GM12891 (cell line): ENCODE measurements at regions not wholly inside any gene's neighbourhood (a gene's known extent, or its start where the extent isn't known, plus 50 kb on each side); places are given as distances from the start of the nearest gene placed in this dataset.

Experiments
- DNase-seq: peaks from one replicate; pipeline ENCODE4 v3.0.0; 2011; ENCODE audit warnings: low spot score; ENCODE audit not compliant: insufficient read length
- FAIRE-seq: peaks from 2 replicates; lab custom pipeline; 2011; peaks lifted over from hg19 to GRCh38; lab: Jason Lieb, UNC
- PAX5 ChIP-seq: IDR thresholded peaks from 2 replicates; pipeline ENCODE4 v1.6.1; 2011; ENCODE audit warnings: low read length, moderate library complexity, mild to moderate bottlenecking; ENCODE audit not compliant: insufficient read depth, severe bottlenecking
- POLR2A ChIP-seq: IDR thresholded peaks from 2 replicates; pipeline ENCODE4 v1.6.1; 2011; ENCODE audit warnings: low read depth, low read length, control low read depth
- POLR2AphosphoS5 ChIP-seq: IDR thresholded peaks from 2 replicates; pipeline ENCODE4 v1.6.1; 2011; ENCODE audit warnings: low read depth, low read length, control low read depth
- POU2F2 ChIP-seq: IDR thresholded peaks from 2 replicates; pipeline ENCODE4 v1.6.1; 2011; ENCODE audit warnings: low read depth, mild to moderate bottlenecking, control low read depth, low read length, moderate library complexity
- SPI1 ChIP-seq: IDR thresholded peaks from 2 replicates; pipeline ENCODE4 v1.6.1; 2011; ENCODE audit warnings: low read depth, low read length, control low read depth
- TAF1 ChIP-seq: IDR thresholded peaks from 2 replicates; pipeline ENCODE4 v1.6.1; 2011; ENCODE audit warnings: low read depth, low read length, control low read depth

DNA sequence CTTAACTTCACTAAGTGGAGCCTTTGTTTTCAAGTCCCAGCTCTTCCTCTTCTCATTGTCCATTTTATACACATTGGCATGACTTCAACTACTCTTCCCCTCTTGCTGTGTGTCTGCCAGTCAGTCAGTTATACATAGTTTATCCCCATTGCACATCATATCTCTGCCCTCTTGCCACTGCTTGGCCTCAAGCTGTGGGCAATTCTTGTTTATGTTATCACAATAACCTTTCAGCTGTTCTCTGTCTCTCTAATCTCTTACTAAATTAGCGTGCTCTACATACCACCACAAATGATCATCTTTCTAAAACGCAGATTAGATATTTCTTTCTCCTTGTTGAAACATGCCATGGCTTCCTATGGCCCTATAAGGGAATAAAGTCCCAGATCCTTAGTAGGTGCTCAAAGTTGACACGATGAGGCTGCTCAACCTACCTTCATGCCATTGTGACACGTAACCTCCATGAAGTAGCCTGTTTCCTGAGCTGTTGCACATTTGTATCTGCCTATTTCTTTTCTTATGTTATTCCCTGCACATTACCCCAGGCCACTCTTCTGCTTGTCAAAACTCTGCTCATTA lies 239.3 kb downstream of the GAS1 start:
- FAIRE-seq (no peak), DNase-seq (no peak)
- no peak for TF ChIP-seq SPI1
- no peak for TF ChIP-seq POLR2AphosphoS5
- TF ChIP-seq POU2F2, result no peak
- no peak for TF ChIP-seq PAX5
- TF ChIP-seq TAF1, result no peak
- no peak for TF ChIP-seq POLR2A

DNA sequence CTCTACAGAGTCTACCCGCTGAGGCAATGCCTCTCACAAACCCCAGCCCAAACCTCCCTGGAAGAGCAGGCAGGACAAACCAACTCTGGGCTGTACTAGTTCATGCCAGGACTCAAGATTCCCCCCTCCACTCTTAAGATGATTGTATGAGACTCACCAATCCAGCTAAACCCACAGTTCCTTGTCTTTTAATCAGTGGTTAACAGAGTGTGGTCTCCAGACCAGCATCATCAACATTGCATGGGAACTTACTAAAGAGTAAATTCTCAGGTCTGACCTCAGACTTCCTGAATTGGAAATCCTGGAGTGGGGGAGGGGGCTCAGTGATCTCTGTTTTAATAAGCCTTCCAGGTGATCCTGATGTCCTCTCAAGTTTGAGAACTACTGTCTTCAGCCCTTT lies 240.9 kb downstream of the GAS1 start:
- TF ChIP-seq POLR2A, result no peak
- DNase-seq (no peak), FAIRE-seq (no peak)

DNA sequence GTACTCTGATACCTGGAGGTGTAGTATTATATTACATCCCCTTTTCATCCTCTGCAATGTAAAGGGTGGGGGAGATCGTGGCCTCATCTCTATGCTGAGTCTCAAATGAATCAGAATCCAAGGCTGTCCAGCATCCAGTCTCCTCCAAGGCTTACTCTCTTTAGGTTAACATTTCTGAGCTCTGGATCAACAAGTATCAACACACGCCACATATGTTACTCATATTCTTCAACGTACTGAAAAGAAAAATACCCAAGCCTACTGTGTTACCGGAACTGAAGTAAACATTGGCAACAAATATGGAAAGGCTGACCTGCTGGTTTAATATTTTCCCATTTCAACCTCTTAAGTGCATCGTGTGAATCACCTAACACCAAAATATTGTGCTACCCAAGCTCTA lies 241.8 kb downstream of the GAS1 start:
- no peak for FAIRE-seq
- no peak for DNase-seq
- no peak for TF ChIP-seq POLR2A
- no peak for TF ChIP-seq SPI1
- no peak for TF ChIP-seq POU2F2
- no peak for TF ChIP-seq POLR2AphosphoS5
- TF ChIP-seq TAF1, result no peak
- no peak for TF ChIP-seq PAX5

DNA sequence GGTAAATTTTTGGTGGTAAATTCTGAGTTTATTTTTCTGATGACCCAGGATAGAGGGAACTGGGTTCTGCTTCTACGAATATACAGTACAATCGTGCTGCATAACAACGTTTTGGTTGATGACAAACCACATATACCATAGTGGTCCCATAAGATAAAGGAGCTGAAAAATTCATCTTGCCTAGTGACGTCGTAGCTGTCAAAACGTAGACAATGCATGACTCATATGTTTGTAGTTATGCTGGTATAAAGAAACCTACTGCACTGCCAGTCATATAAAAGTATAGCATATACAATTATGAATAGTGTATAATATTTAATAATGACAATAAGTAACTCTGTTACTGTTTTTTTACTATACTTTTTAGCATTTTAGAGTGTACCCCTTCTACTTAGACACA lies 244.0 kb downstream of the GAS1 start:
- DNase-seq, result no peak
- no peak for FAIRE-seq
- TF ChIP-seq TAF1 (no peak), SPI1 (no peak), POLR2AphosphoS5 (no peak), POLR2A (no peak), POU2F2 (no peak), PAX5 (no peak)

DNA sequence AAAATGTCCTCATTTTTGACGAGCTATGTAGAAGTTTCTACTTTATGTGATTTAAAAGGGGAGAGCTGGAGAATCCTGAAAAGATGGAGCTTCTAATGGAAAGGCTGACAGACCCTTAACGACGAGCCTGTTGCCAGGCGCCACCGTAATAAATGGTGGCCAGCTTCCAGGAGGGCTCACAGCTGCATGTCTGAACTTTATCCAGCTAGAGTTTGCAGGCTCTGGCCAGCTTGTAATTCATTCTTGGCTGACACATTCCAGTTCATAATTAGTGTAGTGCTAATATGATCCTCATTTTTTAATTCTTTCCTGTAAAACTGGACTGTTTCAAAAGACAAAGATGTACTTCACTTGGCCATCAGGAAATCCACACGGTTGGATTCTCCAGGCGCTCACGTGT lies 246.7 kb downstream of the GAS1 start:
- FAIRE-seq, result no peak
- no peak for TF ChIP-seq POU2F2
- no peak for TF ChIP-seq POLR2A
- DNase-seq, result no peak

DNA sequence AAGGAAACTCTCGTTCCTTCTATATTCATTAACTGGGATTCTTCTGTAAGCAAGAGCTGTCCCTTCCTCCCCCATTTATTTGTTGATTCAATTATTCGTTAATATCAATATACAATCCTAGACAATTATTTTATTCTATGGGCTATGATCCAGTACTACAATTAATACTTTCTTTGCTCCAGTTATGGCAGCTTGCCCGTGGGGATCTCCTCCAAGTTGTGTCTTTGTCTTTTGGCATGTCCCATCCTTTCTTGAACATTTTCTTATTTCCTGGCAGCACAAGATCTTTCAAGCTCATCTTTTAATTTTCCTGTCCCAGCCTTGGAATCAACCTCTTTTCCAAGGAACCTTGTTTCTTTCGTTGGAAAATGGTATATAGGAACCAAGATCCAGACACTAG lies 249.3 kb downstream of the GAS1 start:
- no peak for TF ChIP-seq POLR2A
- no peak for TF ChIP-seq POLR2AphosphoS5
- no peak for TF ChIP-seq POU2F2
- no peak for TF ChIP-seq TAF1
- TF ChIP-seq PAX5, result no peak
- no peak for TF ChIP-seq SPI1
- no peak for DNase-seq
- FAIRE-seq, result no peak

DNA sequence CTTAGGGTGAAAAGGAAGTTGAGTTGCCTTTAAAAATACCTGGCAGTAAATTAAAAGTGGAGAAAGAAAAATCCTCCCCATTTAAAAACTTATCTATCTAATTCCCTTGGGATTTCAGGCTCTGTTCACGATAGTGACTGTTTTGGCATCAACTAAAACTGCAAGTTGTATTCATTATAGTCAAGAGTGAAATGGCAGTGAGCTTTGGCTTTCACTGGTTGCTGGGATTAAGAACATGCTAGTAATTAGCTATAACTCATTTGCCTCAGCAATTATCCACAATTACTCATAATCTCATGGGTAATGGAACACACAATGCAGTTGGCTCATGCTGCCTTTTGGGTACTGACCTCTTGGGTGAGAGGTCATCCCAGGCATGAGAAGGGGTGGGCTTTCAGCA lies 250.1 kb downstream of the GAS1 start:
- TF ChIP-seq POU2F2 (no peak), POLR2AphosphoS5 (no peak), POLR2A (no peak), PAX5 (no peak), SPI1 (no peak), TAF1 (no peak)
- no peak for DNase-seq
- FAIRE-seq, result no peak

DNA sequence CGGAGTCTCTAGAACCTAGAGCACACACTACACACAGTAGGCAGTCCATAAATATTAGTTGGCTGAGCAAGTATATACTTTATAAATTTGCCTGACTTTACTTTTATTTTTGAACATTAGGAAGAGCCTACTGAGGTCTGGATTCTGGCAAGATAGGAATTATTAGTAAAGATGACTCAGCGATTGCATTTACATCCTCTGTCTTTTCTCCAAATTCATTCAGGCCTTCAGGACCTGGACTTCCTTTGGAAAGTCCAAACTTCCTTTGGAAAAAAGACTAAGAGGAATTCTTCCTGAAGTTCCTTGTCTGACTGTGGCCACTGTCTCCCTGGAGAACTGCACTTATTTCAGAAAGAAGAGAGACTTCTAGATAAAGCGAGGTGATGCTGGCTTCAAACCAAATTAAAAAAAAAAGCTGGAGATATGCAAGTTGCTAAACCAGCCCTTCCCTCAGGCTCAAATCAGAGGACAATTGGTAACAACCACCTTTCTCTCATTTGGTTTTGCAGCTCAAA lies 251.3 kb downstream of the GAS1 start:
- FAIRE-seq (no peak), DNase-seq (no peak)
- TF ChIP-seq PAX5 (no peak), TAF1 (no peak), POU2F2 (no peak), POLR2AphosphoS5 (no peak), POLR2A (no peak), SPI1 (no peak)

DNA sequence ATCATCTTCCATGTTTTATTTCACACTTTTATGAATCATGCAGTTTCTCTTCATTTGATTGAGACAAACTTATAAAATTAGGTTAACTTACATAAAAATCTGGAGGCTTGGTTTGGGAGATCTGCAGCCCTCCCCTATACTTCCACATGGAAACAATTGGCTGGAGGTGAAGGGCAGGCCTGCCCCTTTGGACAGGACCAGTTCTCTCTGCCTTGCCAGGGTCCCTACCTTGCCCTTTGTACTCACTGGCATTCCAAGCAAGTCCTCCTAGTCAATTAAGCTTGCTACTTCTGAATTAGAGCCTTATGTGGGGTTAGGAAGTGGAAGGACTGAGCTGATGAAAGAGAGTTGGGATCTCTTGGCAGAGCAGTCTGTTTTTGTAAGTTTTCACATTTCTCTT lies 257.3 kb downstream of the GAS1 start:
- no peak for FAIRE-seq

DNA sequence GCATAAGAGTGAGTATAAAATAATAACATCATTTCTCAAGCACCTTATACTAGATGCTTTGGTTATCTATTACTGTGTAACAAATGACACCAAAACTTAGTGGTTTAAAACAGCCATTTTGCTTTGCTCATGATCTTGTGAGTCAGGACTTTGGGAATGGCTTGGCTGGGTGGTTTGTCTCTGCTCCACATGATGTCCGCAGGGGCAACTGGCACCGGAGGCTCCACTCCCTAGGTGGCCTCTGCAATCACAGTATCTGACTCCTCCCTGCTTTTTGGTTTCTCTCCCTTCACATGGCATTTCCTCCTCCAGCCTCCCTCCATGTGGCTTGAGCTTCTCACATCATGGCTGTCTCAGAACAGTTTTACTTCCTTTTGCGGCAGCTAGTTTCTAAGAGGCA lies 259.5 kb downstream of the GAS1 start:
- no peak for FAIRE-seq
- TF ChIP-seq POU2F2, result no peak
- no peak for TF ChIP-seq SPI1
- no peak for TF ChIP-seq TAF1
- TF ChIP-seq PAX5, result no peak
- no peak for TF ChIP-seq POLR2A
- TF ChIP-seq POLR2AphosphoS5, result no peak
- DNase-seq, result no peak

More for the DNA sequence above, 257.3 kb downstream of the GAS1 start:
- DNase-seq, result no peak
- TF ChIP-seq PAX5, result no peak
- TF ChIP-seq POLR2A, result no peak
- no peak for TF ChIP-seq SPI1
- no peak for TF ChIP-seq POLR2AphosphoS5
- TF ChIP-seq TAF1, result no peak
- no peak for TF ChIP-seq POU2F2
